NB4 (cell line): ENCODE measurements at regions not wholly inside any gene's neighbourhood (a gene's known extent, or its start where the extent isn't known, plus 50 kb on each side); places are given as distances from the start of the nearest gene placed in this dataset.
"Not testable (repeated sequence)": the region's sequence is repeated elsewhere in the genome, so short reads cannot be mapped to it uniquely, and the experiment has no call there.

Experiments used
- DNase-seq: peaks from one replicate; pipeline ENCODE4 v3.0.0; 2010; ENCODE audit warnings: low read depth
- H3K4me3 ChIP-seq: one replicate; pipeline ENCODE4 v1.5.1; 2011; ENCODE audit warnings: mild to moderate bottlenecking, low read depth, low read length, moderate library complexity
- CTCF ChIP-seq: IDR thresholded peaks from one replicate; pipeline ENCODE4 v1.5.1; 2012; ENCODE audit warnings: low read depth, low read length
- MAX ChIP-seq: IDR thresholded peaks from 2 replicates; pipeline ENCODE4 v1.6.1; 2011; ENCODE audit warnings: low read depth, low read length
- MYC ChIP-seq: IDR thresholded peaks from 2 replicates; pipeline ENCODE4 v1.6.1; 2011; ENCODE audit warnings: low read depth, low read length
- POLR2A ChIP-seq: IDR thresholded peaks from 2 replicates; pipeline ENCODE4 v1.6.1; 2011; ENCODE audit warnings: mild to moderate bottlenecking; ENCODE audit not compliant: insufficient read length; ENCODE audit errors: extremely low read depth

DNA sequence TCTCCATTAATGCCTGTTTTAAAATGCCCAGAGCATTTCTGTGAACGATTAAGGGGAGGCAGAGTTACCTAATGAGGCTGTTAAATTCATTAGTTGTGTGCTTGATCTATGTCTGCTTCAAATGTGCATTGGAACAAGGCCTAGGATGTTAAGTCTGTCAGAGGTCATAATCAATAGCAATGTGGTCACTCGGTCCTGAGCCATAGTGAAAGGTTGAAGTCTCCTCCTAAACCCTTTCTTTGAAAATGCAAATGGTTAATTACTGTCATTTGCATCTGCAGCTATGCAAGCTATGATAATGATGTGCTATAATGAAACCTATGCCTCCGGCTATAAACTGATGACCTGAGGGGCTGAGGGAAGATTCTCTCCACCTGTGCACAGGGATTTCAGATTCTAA is 114.2 kb upstream of the NR5A2 start:
- TF ChIP-seq POLR2A (no peak), CTCF (no peak), MAX (no peak), MYC (no peak)
- H3K4me3 ChIP-seq: no peak overlapping the region
- DNase-seq: no peak

GRCh38 chr1:199914546-199914945 is 113.0 kb upstream of the NR5A2 start:
- no peak for DNase-seq
- H3K4me3 ChIP-seq: no peak overlapping the region

GRCh38 chr1:199918196-199918769 is 109.2 kb upstream of the NR5A2 start:
- DNase-seq: no peak

More at GRCh38 chr1:199914546-199914945, 113.0 kb upstream of the NR5A2 start:
- TF ChIP-seq CTCF: no peak
- no peak for TF ChIP-seq MYC
- no peak for TF ChIP-seq MAX
- TF ChIP-seq POLR2A: no peak

DNA sequence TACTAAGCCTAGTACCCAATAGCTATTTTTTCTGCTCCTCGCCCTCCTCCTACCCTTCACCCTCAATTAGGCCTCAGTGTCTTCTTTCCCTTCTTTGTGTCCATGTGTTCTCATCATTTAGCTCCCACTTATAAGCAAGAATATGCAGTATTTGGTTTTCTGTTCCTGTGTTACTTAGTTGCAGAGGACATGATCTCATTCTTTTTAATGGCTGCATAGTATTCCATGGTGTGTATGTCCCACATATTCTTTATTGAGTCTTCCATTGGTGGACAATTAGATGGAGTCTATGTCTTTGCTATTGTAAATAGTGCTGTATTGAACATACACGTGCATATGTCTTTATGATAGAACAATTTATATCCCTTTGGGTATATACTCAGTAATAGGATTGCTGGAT is 106.9 kb upstream of the NR5A2 start:
- no peak for DNase-seq
- no peak for TF ChIP-seq MYC
- TF ChIP-seq MAX: no peak
- no peak for TF ChIP-seq CTCF
- H3K4me3 ChIP-seq: no peak overlapping the region

More at GRCh38 chr1:199918196-199918769, 109.2 kb upstream of the NR5A2 start:
- no peak overlapping the region for H3K4me3 ChIP-seq
- TF ChIP-seq CTCF: no peak
- TF ChIP-seq MYC: no peak
- no peak for TF ChIP-seq POLR2A
- no peak for TF ChIP-seq MAX

DNA sequence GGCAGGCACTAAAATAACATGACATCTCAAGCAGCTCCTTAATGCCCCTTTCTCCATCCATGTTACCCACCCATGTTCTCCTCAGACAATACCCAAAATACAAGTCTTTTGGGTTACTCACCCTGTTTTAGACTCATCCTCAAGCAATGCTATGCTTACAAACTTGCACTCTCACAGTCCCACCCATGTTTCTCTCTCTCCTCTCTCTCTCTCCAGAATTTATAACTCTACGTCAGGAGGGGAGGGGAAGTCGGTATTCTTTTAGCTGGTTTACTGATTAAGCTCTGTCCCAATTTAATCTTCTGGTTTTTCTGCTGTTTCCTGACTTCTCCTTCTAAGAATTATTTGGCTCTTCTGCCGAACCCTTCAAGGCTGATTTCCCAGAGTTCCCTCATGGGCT is 98.0 kb upstream of the NR5A2 start:
- no peak for DNase-seq
- H3K4me3 ChIP-seq: no peak overlapping the region
- TF ChIP-seq MYC (no peak), MAX (no peak), CTCF (no peak), POLR2A (no peak)

- not testable (repeated sequence) for H3K4me3 ChIP-seq, DNase-seq
Observed at GRCh38 chr1:199930067-199930466, 97.4 kb upstream of the NR5A2 start.
